Lung microvascular endothelial cell (primary cell): ENCODE measurements at regions not wholly inside any gene's neighbourhood (a gene's known extent, or its start where the extent isn't known, plus 50 kb on each side); places are given as distances from the start of the nearest gene placed in this dataset.

Experiments used
- DNase-seq, 2 donors: peaks; one replicate each; pipeline versions ENCODE4 v3.0.0 to v3.0.0-alpha.2; 2010; ENCODE audit warnings: low read depth in 2 of 2

- DNase-seq, result no peak
Measured at GRCh38 chr16:5616841-5617240, 519.2 kb upstream of the EEF2KMT start.

- peak in 1 of 2 donors; percentile 11 for DNase-seq
Measured at GRCh38 chr16:5615868-5616642, 518.5 kb upstream of the EEF2KMT start.

- no peak for DNase-seq
Measured at GRCh38 chr16:5607169-5607568, 509.6 kb upstream of the EEF2KMT start.

- DNase-seq, result no peak
Measured at GRCh38 chr16:5605404-5605803, 507.8 kb upstream of the EEF2KMT start.

GRCh38 chr16:5604770-5605169, 507.2 kb upstream of the EEF2KMT start:
- no peak for DNase-seq

- DNase-seq, result no peak
Measured at GRCh38 chr16:5603836-5604235, 506.2 kb upstream of the EEF2KMT start.

GRCh38 chr16:5601957-5602356, 504.4 kb upstream of the EEF2KMT start:
- no peak for DNase-seq

- no peak for DNase-seq
Measured at GRCh38 chr16:5598793-5599192, 501.2 kb upstream of the EEF2KMT start.

GRCh38 chr16:5595849-5596248, 498.3 kb upstream of the EEF2KMT start:
- no peak for DNase-seq

- no peak for DNase-seq
Measured at GRCh38 chr16:5590416-5590815, 492.8 kb upstream of the EEF2KMT start.

GRCh38 chr16:5589812-5590373, 492.3 kb upstream of the EEF2KMT start:
- DNase-seq, result no peak

- DNase-seq, result no peak
Measured at GRCh38 chr16:5584109-5584508, 486.5 kb upstream of the EEF2KMT start.

- DNase-seq, result no peak
Measured at GRCh38 chr16:5582529-5582928, 484.9 kb upstream of the EEF2KMT start.

- DNase-seq, result no peak
Measured at GRCh38 chr16:5581908-5582307, 484.3 kb upstream of the EEF2KMT start.

- no peak for DNase-seq
Measured at GRCh38 chr16:5581428-5581827, 483.8 kb upstream of the EEF2KMT start.

- no peak for DNase-seq
Measured at GRCh38 chr16:5580772-5581171, 483.2 kb upstream of the EEF2KMT start.

- no peak for DNase-seq
Measured at GRCh38 chr16:5580296-5580695, 482.7 kb upstream of the EEF2KMT start.

- no peak for DNase-seq
Measured at GRCh38 chr16:5578980-5579379, 481.4 kb upstream of the EEF2KMT start.

- no peak for DNase-seq
Measured at GRCh38 chr16:5577463-5577862, 479.9 kb upstream of the EEF2KMT start.

GRCh38 chr16:5575646-5576245, 478.2 kb upstream of the EEF2KMT start:
- DNase-seq, result no peak

- DNase-seq, result no peak
Measured at GRCh38 chr16:5575121-5575520, 477.5 kb upstream of the EEF2KMT start.

GRCh38 chr16:5572056-5572455, 474.5 kb upstream of the EEF2KMT start:
- no peak for DNase-seq

- no peak for DNase-seq
Measured at GRCh38 chr16:5571446-5571845, 473.9 kb upstream of the EEF2KMT start.
